Endothelial cell of umbilical vein (primary cell): ENCODE measurements at regions not wholly inside any gene's neighbourhood (a gene's known extent, or its start where the extent isn't known, plus 50 kb on each side); places are given as distances from the start of the nearest gene placed in this dataset.

Source experiments
- BruUV-seq: library from RNA; stranded (reverse); fragments of 400-500 nt; replicated peaks from 2 replicates; lab custom pipeline; 2021; lab: Mats Ljungman, UMichigan
- CTCF ChIA-PET: fragments of 300-600, 350-600 bp; sonication (Branson Sonifier 250); formaldehyde crosslinking; loops from one replicate; lab custom pipeline; 2021; ENCODE audit warnings: antibody characterized with exemption, inconsistent platforms; lab: Charles Lee
- POLR2A ChIA-PET: fragments of 300-600, 350-600 bp; sonication (Branson Sonifier 250); formaldehyde crosslinking; loops from one replicate; lab custom pipeline; 2021; ENCODE audit warnings: antibody characterized with exemption, inconsistent platforms; lab: Charles Lee
- DNase-seq: peaks from one replicate; pipeline ENCODE4 v3.0.0-alpha.2; 2011; ENCODE audit warnings: low read depth, low spot score
- FAIRE-seq: peaks from 2 replicates; lab custom pipeline; 2011; peaks lifted over from hg19 to GRCh38; lab: Jason Lieb, UNC
- H2AFZ ChIP-seq: 2 replicates; pipeline ENCODE4 v1.6.0; 2012; ENCODE audit warnings: low read depth, low read length, control low read depth, inconsistent platforms
- H3K27ac ChIP-seq: 2 replicates; pipeline ENCODE4 v1.5.1; 2011; ENCODE audit warnings: low read depth, mild to moderate bottlenecking, control low read depth, low read length, moderate library complexity; ENCODE audit not compliant: insufficient read depth
- H3K27me3 ChIP-seq, 2 experiments: 2 replicates each; pipeline versions ENCODE4 v1.6.0 to v1.6.1; 2011; ENCODE audit warnings: low read length in 2 of 2, mixed read lengths in 1 of 2; ENCODE audit not compliant: control insufficient read depth in 2 of 2, insufficient read depth in 2 of 2
- H3K36me3 ChIP-seq, 2 experiments: 2 replicates in 1 of 2; 3 replicates in 1 of 2; pipeline ENCODE4 v1.5.1; 2011; ENCODE audit warnings: low read length in 2 of 2, mild to moderate bottlenecking in 1 of 2, moderate library complexity in 1 of 2; ENCODE audit not compliant: control insufficient read depth in 2 of 2, insufficient read depth in 2 of 2; ENCODE audit errors: extremely low read depth in 1 of 2
- H3K4me1 ChIP-seq: 3 replicates; pipeline ENCODE4 v1.5.1; 2011; ENCODE audit warnings: mild to moderate bottlenecking, low read length; ENCODE audit not compliant: control insufficient read depth, insufficient read depth; ENCODE audit errors: extremely low read depth
- H3K4me2 ChIP-seq: 2 replicates; pipeline ENCODE4 v1.6.1; 2011; ENCODE audit warnings: low read length, control low read depth, mixed read lengths; ENCODE audit not compliant: insufficient read depth
- H3K4me3 ChIP-seq, 3 experiments: fragments of 200-600 bp in 1 of 3; sonication (generic), shearing (Covaris generic) in 1 of 3; replicated peaks in 1 of 3; 2 replicates each; pipeline ENCODE4 v1.5.1; 2011 to 2016; ENCODE audit warnings: control low read depth in 3 of 3, low read length in 3 of 3, mild to moderate bottlenecking in 2 of 3, inconsistent platforms in 1 of 3, low read depth in 1 of 3, moderate library complexity in 1 of 3; ENCODE audit not compliant: insufficient read depth in 1 of 3
- H3K79me2 ChIP-seq: 2 replicates; pipeline ENCODE4 v1.6.0; 2012; ENCODE audit warnings: low read length, inconsistent platforms; ENCODE audit not compliant: control insufficient read depth, insufficient read depth
- H3K9ac ChIP-seq: replicated peaks from 2 replicates; pipeline ENCODE3; 2011; ENCODE audit warnings: low read length, control low read depth; ENCODE audit not compliant: insufficient read depth; ENCODE audit errors: extremely low read depth
- H3K9me1 ChIP-seq: replicated peaks from 3 replicates; pipeline ENCODE4 v1.6.0; 2011; ENCODE audit warnings: mild to moderate bottlenecking, low read length; ENCODE audit not compliant: control insufficient read depth, insufficient read depth; ENCODE audit errors: extremely low read depth
- H3K9me3 ChIP-seq: replicated peaks from 2 replicates; pipeline ENCODE4 v1.5.1; 2012; ENCODE audit warnings: low read length, inconsistent platforms; ENCODE audit not compliant: control insufficient read depth, insufficient read depth
- H4K20me1 ChIP-seq: replicated peaks from 2 replicates; pipeline ENCODE3; 2011; ENCODE audit warnings: mild to moderate bottlenecking, low read length; ENCODE audit not compliant: control insufficient read depth, insufficient read depth; ENCODE audit errors: extremely low read depth
- EZH2 ChIP-seq: IDR thresholded peaks from 2 replicates; pipeline ENCODE4 v1.6.1; 2012; ENCODE audit warnings: borderline replicate concordance, low read depth, mild to moderate bottlenecking, moderate library complexity, low read length, inconsistent platforms; ENCODE audit not compliant: severe bottlenecking
- FOS ChIP-seq: IDR thresholded peaks from 2 replicates; pipeline ENCODE4 v1.6.1; 2011; ENCODE audit warnings: mild to moderate bottlenecking, low read length, moderate library complexity, borderline replicate concordance; ENCODE audit not compliant: insufficient read depth
- GATA2 ChIP-seq: IDR thresholded peaks from 2 replicates; pipeline ENCODE4 v1.7.0; 2011; ENCODE audit warnings: low read depth, mild to moderate bottlenecking, moderate library complexity, mixed read lengths, low read length; ENCODE audit not compliant: insufficient read length, insufficient read depth
- JUN ChIP-seq: IDR thresholded peaks from 2 replicates; pipeline ENCODE4 v1.6.1; 2011; ENCODE audit warnings: borderline replicate concordance, low read depth; ENCODE audit not compliant: insufficient read length, insufficient read depth
- MYC ChIP-seq: IDR thresholded peaks from one replicate; pipeline ENCODE4 v1.6.1; 2011; ENCODE audit warnings: mild to moderate bottlenecking, low read depth, low read length
- POLR2A ChIP-seq: IDR thresholded peaks from 2 replicates; pipeline ENCODE4 v1.6.1; 2012; ENCODE audit warnings: low read depth, mild to moderate bottlenecking, control low read depth, low read length
- POLR2AphosphoS5 ChIP-seq: IDR thresholded peaks from 2 replicates; pipeline ENCODE4 v1.6.1; 2012; ENCODE audit warnings: low read depth, mild to moderate bottlenecking, control low read depth, low read length, moderate library complexity; ENCODE audit not compliant: insufficient read depth
- dilution Hi-C: fragments of 300-500 bp; cut with MboI; formaldehyde crosslinking; loops from one replicate; pipeline ENCODE4 v1.15.0; 2019; ENCODE audit warnings: low sequenced_read_pairs; ENCODE audit not compliant: extremely low pct_ligation_motif_present
- intact Hi-C: fragments of 100-400 bp; cut with micrococcal nuclease; formaldehyde crosslinking; loops from one replicate; pipeline ENCODE4 v1.10.0; 2022
- TF ChIP-seq, protein P1 (sequence below): IDR thresholded peaks from 2 replicates; pipeline ENCODE4 v1.6.1; 2011; ENCODE audit not compliant: insufficient read depth, insufficient read length
- TF ChIP-seq, protein P2 (sequence below), 2 donors: IDR thresholded peaks; 1 replicate in 1 of 2; 2 replicates in 1 of 2; pipeline ENCODE4 v1.5.1; 2011; ENCODE audit warnings: low read length in 2 of 2, mild to moderate bottlenecking in 2 of 2, moderate library complexity in 2 of 2, control low read depth in 1 of 2, inconsistent platforms in 1 of 2, low read depth in 1 of 2; ENCODE audit not compliant: insufficient read depth in 1 of 2; ENCODE audit errors: extremely low read depth in 1 of 2

DNA sequence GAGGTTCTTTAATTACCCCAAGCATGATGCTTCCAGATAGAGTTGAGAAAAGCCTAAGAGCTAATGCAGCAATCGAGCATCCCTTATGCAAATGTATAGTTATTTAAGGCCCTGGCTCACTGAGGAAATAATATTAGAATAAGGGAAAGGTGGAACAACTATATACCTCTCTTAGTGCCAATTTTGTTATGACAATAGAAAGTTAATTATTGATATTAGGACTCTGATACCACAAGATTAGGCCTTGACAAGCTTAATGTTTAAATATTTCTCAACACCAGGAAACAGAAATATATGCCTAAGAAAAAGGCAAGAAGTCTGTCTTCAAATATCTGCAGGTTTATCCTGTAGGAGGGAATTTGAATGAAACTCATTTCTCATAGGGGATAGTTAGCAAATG lies 371.0 kb downstream of the PRELID2 start:
- Histone ChIP-seq H3K9ac (no peak overlapping the region), H3K4me3 (no peak overlapping the region), H4K20me1 (no peaks in the 10 kb centered on the region), H3K36me3 (no peaks in the 10 kb centered on the region), H3K4me2 (no peak overlapping the region), H3K9me3 (no peaks in the 10 kb centered on the region), H3K9me1 (no peaks in the 10 kb centered on the region), H2AFZ (no peak overlapping the region), H3K79me2 (no peaks in the 10 kb centered on the region), H3K27ac (no peak overlapping the region), H3K27me3 (no peaks in the 10 kb centered on the region), H3K4me1 (no peaks in the 10 kb centered on the region)
- ChIA-PET CTCF (no interaction called here), POLR2A (no interaction called here)
- TF ChIP-seq POLR2AphosphoS5 (no peak), FOS (no peak), POLR2A (no peak), JUN (no peak), GATA2 (no peak), EZH2 (no peak), MYC (no peak)
- TF ChIP-seq, protein P1, sequence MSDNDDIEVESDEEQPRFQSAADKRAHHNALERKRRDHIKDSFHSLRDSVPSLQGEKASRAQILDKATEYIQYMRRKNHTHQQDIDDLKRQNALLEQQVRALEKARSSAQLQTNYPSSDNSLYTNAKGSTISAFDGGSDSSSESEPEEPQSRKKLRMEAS = no peak
- TF ChIP-seq, protein P2, sequence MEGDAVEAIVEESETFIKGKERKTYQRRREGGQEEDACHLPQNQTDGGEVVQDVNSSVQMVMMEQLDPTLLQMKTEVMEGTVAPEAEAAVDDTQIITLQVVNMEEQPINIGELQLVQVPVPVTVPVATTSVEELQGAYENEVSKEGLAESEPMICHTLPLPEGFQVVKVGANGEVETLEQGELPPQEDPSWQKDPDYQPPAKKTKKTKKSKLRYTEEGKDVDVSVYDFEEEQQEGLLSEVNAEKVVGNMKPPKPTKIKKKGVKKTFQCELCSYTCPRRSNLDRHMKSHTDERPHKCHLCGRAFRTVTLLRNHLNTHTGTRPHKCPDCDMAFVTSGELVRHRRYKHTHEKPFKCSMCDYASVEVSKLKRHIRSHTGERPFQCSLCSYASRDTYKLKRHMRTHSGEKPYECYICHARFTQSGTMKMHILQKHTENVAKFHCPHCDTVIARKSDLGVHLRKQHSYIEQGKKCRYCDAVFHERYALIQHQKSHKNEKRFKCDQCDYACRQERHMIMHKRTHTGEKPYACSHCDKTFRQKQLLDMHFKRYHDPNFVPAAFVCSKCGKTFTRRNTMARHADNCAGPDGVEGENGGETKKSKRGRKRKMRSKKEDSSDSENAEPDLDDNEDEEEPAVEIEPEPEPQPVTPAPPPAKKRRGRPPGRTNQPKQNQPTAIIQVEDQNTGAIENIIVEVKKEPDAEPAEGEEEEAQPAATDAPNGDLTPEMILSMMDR (IDR thresholded peaks at IDR 0.05; ENCODE audit: extremely low read depth in 1 of 2, insufficient read depth in 1 of 2, low read depth in 1 of 2, low read length in 2 of 2) = no peak
- FAIRE-seq = no peak
- intact Hi-C loops (no loop called here), dilution Hi-C loops (no loop called here)
- DNase-seq = no peak
- BruUV-seq = no TSS peak
